HG03342 (cell line): ENCODE measurements at regions not wholly inside any gene's neighbourhood (a gene's known extent, or its start where the extent isn't known, plus 50 kb on each side); places are given as distances from the start of the nearest gene placed in this dataset.

ENCODE experiments used
- ATAC-seq: cut with Tn5 transposase; IDR thresholded peaks from one replicate; pipeline ENCODE4 v1.9.1; 2021; ENCODE audit warnings: mild to moderate bottlenecking, moderate library complexity; ENCODE audit not compliant: unreplicated experiment

DNA sequence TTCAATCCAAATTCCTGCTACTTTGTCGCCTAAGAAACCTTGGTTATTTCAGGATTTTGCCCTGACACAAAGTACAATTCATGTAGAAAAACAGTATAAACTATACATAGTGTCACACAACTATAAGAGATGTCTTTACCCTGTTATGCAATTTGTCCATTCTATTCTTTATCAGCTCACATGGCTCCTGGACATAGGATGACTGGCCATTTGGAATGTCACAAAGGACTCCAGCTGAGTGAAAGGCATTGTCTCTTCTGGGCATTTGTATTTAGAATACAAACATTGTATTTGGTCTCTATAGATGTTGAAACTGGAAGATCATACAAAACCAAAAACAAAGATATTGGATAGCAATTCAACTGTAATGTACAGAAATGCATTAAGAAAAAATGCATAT is 944.6 kb upstream of the LRRTM1 start:
- no peak for ATAC-seq

GRCh38 chr2:81247648-81248047 is 943.1 kb upstream of the LRRTM1 start:
- ATAC-seq, result no peak

DNA sequence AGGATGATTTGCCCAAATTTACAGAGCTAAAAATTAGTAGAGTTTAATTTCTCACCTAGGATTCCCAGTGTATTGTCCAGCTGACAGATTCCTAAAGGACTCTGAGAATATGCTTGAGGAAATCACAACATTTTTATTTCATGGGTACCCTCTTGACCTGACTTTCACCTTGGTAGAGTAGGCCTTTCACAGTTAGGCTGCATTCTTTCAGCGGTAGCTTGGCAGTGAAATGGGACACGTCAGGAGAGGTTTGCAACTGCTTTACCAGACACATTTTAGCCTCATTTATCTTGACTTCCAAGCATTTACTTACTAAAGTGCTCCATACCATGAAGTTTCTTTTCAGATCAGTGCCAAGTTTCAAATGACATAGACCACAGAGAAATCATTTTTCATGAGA is 937.9 kb upstream of the LRRTM1 start:
- no peak for ATAC-seq

GRCh38 chr2:81238462-81238861 is 933.9 kb upstream of the LRRTM1 start:
- no peak for ATAC-seq

DNA sequence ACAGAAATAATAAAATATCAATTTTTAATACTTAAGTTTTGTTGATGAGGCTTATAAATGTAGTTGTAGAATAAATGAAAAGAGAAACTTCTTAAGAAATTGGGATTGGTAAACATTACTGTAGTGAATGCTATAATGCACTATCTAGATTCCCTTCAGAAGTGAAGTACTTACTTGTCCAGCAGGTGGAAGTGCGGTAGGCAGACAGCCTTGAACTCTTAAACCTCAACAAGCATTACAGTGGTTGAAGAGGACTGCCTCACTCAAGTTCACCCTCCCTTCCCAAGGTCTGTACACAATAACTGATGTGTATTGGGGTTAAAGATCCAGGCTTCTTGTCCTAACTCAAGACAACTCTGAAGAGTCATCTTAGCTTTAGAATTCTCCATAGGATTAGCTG is 931.0 kb upstream of the LRRTM1 start:
- no peak for ATAC-seq

DNA sequence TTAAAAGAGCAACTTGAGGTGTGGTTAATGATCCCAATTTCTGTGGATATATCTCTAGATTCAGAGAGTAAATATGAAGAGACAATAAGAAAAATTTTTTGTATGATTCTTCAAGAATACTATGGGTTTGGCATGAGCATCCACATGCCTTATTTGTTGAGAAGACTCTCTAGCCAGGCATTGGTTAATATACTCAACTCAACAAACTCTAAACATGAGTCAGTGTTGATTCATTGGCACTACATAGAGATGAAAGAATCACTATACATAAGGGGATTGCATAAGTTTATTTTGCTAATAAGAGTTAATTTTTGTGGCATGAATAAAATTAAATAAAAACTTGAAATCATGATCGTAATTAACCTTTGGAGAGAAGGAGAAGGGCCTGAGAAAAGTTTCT is 930.2 kb upstream of the LRRTM1 start:
- no peak for ATAC-seq

DNA sequence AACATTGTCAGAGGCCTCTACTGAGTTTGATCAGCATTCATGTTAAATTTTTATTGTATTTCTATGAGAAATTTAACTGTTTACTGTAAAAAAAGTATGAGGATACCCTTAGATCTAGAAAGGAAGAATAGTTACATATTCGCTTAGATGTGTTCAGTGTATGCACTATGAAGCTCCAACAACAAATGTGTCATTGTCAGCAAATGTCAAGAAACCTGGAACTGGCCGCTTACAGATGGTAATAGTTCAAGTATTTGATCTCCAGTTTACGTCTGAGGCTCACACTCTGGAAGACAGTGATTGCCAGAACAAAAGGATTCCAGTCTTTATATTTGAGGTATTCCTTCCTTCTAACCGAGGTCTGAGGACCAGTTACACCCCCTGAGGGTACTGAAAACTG is 921.2 kb upstream of the LRRTM1 start:
- ATAC-seq, result no peak

- no peak for ATAC-seq
Measured at GRCh38 chr2:81213598-81213997, 909.0 kb upstream of the LRRTM1 start.

DNA sequence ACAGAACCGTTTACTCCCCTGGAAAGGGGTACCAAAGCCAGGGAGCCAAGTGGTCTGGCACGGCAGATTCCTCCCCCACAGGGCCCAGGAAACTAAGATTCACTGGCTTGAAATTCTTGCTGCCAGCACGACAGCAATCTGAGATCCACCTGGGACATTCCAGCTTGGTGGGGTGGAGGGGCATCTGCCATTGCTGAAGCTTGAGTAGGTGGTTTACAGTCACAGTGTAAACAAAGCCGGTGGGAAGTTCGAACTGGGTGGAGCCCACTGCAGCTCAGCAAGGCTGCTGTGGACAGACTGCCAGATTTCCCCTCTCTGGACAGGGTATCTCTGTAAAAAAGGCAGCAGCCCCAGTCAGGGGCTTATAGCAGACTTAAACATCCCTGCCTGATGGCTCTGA is 901.7 kb upstream of the LRRTM1 start:
- ATAC-seq, result no peak

DNA sequence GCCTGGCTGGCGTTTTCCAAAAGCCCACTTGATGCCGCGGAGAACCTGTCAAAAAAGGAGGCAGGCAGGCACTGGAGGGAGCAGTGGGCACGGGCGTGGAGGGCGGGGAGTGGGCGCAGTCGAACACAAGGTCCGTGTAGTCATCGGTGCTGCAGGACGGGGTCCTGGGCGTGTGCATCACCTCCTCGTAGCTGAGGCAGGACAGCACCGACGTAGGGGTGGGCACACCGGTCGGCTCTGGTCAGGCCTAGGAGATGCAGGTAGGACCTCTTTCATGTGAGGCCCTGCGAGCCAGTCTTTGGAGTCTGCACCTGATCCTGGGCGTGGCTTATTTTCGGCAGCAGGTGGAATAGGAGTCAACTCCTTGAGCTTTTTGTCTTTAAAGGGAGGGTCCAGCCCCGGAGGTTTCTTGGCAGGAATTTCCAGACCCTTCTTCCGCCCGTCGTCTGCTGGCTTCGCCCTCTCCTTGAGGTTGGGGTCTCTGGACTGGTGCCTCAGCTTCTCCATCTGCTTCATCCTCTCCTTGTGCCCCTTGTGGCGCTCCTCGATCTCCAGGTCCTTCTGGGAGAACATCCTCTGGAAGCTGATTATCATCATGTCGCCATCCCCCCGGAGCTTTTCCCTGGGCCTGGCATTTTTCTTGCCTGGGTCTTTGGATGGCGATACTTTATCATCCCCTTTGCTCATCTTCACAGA is 892.5 kb upstream of the LRRTM1 start:
- ATAC-seq, result no peak

GRCh38 chr2:81196383-81196851 is 891.9 kb upstream of the LRRTM1 start:
- ATAC-seq, result no peak

GRCh38 chr2:81195774-81196382 is 891.3 kb upstream of the LRRTM1 start:
- ATAC-seq, result no peak

- ATAC-seq, result no peak
Measured at GRCh38 chr2:81195017-81195773, 890.6 kb upstream of the LRRTM1 start.

GRCh38 chr2:81194581-81194980 is 890.0 kb upstream of the LRRTM1 start:
- ATAC-seq, result no peak

- no peak for ATAC-seq
Measured at GRCh38 chr2:81194176-81194575, 889.6 kb upstream of the LRRTM1 start.

DNA sequence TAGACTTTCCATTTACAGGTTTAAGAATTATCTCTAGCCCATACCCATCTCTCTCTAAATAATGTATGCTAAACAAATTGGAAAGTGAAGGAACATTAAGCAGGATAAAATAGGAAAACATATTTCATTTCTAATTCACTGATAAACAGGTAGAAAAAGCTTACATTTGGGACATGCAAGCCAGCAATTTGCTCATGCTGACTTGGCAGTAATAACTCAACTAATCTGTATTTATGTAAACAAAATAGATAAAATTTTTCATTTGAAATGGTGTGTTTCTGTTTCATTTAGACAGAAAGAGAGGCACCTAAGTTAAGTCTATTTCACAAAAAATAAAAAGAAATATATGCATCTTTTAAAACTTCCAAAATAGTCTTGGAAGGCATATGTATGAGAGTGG is 877.3 kb upstream of the LRRTM1 start:
- no peak for ATAC-seq

- ATAC-seq, result no peak
Measured at GRCh38 chr2:81171447-81171846, 866.9 kb upstream of the LRRTM1 start.

DNA sequence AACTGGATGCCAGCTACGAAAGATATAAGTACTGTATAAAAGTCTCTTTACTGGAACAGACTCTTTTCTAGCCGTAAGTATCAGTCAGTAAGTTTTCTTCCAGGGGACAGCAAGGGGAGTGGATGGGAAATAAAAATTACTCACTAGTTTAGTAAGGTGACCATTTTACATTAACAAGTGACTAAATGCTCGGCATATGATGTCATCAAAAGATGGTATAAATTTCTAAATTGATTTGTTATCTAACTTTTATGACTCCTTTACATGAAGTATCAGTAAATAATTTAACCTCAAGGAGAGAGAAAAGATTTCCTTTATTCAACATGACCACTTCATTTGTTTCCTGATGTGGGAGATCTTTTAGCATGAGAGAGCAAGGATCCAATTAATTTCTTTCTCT is 859.0 kb upstream of the LRRTM1 start:
- no peak for ATAC-seq

GRCh38 chr2:81158505-81158904 is 854.0 kb upstream of the LRRTM1 start:
- no peak for ATAC-seq

GRCh38 chr2:81148323-81148722 is 843.8 kb upstream of the LRRTM1 start:
- no peak for ATAC-seq

GRCh38 chr2:81136296-81136695 is 831.7 kb upstream of the LRRTM1 start:
- ATAC-seq, result no peak

- no peak for ATAC-seq
Measured at GRCh38 chr2:81097361-81097760, 792.8 kb upstream of the LRRTM1 start.
